Stimulated activated CD8-positive, alpha-beta memory T cell treated with anti-CD3 and anti-CD28 coated beads, Interleukin-4, amount 100 ng/mL, for 24 hours (primary cell): ENCODE measurements at regions not wholly inside any gene's neighbourhood (a gene's known extent, or its start where the extent isn't known, plus 50 kb on each side); places are given as distances from the start of the nearest gene placed in this dataset.
"Not testable (repeated sequence)": the region's sequence is repeated elsewhere in the genome, so short reads cannot be mapped to it uniquely, and the experiment has no call there.

Source experiments
- DNase-seq: peaks from one replicate; pipeline ENCODE4 v3.0.0-alpha.2; 2020; ENCODE audit warnings: low read depth

- no peak for DNase-seq
These were observed 307.9 kb downstream of the RPIA start for GRCh38 chr2:88999365-88999764.

GRCh38 chr2:89000235-89000634 is 308.8 kb downstream of the RPIA start:
- no peak for DNase-seq

- DNase-seq: not testable (repeated sequence)
These were observed 312.8 kb downstream of the RPIA start for GRCh38 chr2:89004238-89004637.

GRCh38 chr2:89020566-89020965 is 329.1 kb downstream of the RPIA start:
- not testable (repeated sequence) for DNase-seq

GRCh38 chr2:89026296-89026695 is 334.8 kb downstream of the RPIA start:
- not testable (repeated sequence) for DNase-seq

GRCh38 chr2:89027115-89027514 is 335.6 kb downstream of the RPIA start:
- DNase-seq: not testable (repeated sequence)

- DNase-seq: not testable (repeated sequence)
These were observed 336.1 kb downstream of the RPIA start for GRCh38 chr2:89027536-89027935.

- not testable (repeated sequence) for DNase-seq
These were observed 337.8 kb downstream of the RPIA start for GRCh38 chr2:89029257-89029656.

GRCh38 chr2:89048138-89049066 is 356.9 kb downstream of the RPIA start:
- DNase-seq: not testable (repeated sequence)

GRCh38 chr2:89058616-89059015 is 367.1 kb downstream of the RPIA start:
- DNase-seq: not testable (repeated sequence)

GRCh38 chr2:89061174-89061573 is 369.7 kb downstream of the RPIA start:
- not testable (repeated sequence) for DNase-seq

- not testable (repeated sequence) for DNase-seq
These were observed 385.3 kb downstream of the RPIA start for GRCh38 chr2:89076771-89077170.

GRCh38 chr2:89092911-89093310 is 401.4 kb downstream of the RPIA start:
- DNase-seq: not testable (repeated sequence)

GRCh38 chr2:89095060-89095459 is 403.6 kb downstream of the RPIA start:
- DNase-seq: not testable (repeated sequence)

GRCh38 chr2:89102587-89102986 is 411.1 kb downstream of the RPIA start:
- not testable (repeated sequence) for DNase-seq

GRCh38 chr2:89106369-89107019 is 415.0 kb downstream of the RPIA start:
- DNase-seq: not testable (repeated sequence)

GRCh38 chr2:89112434-89112833 is 421.0 kb downstream of the RPIA start:
- not testable (repeated sequence) for DNase-seq

- DNase-seq: not testable (repeated sequence)
These were observed 421.8 kb downstream of the RPIA start for GRCh38 chr2:89113286-89113685.

GRCh38 chr2:89129440-89129839 is 438.0 kb downstream of the RPIA start:
- DNase-seq: not testable (repeated sequence)

GRCh38 chr2:89130665-89131308 is 439.3 kb downstream of the RPIA start:
- not testable (repeated sequence) for DNase-seq

GRCh38 chr2:89142959-89143358 is 451.5 kb downstream of the RPIA start:
- not testable (repeated sequence) for DNase-seq

GRCh38 chr2:89145342-89145741 is 453.9 kb downstream of the RPIA start:
- DNase-seq: not testable (repeated sequence)
